HG02763 (cell line): ENCODE measurements at regions not wholly inside any gene's neighbourhood (a gene's known extent, or its start where the extent isn't known, plus 50 kb on each side); places are given as distances from the start of the nearest gene placed in this dataset.

Source experiments
- ATAC-seq: cut with Tn5 transposase; IDR thresholded peaks from one replicate; pipeline ENCODE4 v1.9.1; 2021; ENCODE audit warnings: mild to moderate bottlenecking, moderate library complexity; ENCODE audit not compliant: unreplicated experiment

GRCh38 chr9:108724122-108724521 lies 131.7 kb downstream of the ACTL7B start:
- no peak for ATAC-seq

- no peak for ATAC-seq
These were observed 133.4 kb downstream of the ACTL7B start for GRCh38 chr9:108722396-108722795.

DNA sequence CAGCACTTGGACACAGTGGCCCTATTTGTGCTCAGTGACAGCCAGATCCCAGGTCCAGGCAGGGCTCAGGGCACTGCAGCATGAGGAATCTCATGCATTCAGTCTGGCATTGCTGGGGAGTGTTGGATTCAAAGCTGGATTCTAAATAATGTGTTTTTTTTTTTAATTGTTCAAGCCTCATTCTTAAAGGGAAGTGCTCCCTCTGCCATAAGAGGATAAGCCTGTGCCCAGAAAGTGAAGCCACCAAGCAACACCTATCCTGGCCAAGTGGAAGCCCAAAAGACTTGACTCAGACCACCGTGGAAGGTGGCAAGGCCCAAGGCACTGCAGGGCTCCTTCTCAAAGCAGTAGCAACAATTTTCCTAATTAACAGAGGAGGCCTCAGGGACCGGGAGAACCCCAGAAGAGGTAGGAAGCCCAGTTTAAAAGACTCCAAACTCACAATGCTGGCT lies 135.6 kb downstream of the ACTL7B start:
- ATAC-seq, result no peak

DNA sequence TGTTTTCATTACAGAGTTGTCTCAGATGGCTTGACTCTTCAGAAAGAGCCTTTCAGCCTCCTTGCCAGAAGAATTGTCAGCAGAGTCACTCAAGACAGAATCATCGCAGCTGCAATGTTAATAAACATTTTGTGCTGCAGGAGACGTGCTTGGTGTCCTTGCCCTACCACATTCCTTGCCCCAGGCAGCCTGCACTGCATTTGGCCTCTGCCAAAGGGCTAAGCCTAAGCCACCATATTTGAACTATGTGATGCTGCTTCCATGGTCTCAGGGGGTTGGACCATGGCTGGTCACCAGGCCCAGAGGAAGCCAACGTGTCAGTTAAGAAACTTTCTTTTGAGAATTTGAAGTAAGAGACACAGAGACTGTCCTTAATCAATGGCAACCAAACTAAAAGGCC lies 145.4 kb downstream of the ACTL7B start:
- no peak for ATAC-seq

DNA sequence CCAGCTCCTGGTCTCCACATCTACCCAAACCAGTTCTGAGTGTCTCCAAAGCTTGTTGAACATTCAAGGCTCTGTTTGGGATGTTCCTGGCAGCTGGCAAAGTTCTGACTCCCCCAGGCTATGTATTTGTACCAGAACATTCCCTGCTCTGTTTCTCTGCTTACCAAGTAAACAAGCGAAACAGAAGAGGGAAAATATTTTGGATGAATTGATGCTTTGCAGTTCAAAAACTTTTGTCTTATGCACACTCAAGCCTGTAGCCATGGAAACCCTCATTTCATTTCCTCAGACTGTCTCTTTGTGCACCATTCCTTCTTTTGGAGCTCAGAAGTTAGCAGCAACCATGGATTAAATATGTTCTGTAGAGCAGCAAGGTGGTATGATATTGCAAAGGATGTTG lies 145.8 kb downstream of the ACTL7B start:
- no peak for ATAC-seq

- ATAC-seq, result no peak
These were observed 146.7 kb downstream of the ACTL7B start for GRCh38 chr9:108709126-108709525.

- ATAC-seq, result no peak
These were observed 147.3 kb downstream of the ACTL7B start for GRCh38 chr9:108708448-108708847.

DNA sequence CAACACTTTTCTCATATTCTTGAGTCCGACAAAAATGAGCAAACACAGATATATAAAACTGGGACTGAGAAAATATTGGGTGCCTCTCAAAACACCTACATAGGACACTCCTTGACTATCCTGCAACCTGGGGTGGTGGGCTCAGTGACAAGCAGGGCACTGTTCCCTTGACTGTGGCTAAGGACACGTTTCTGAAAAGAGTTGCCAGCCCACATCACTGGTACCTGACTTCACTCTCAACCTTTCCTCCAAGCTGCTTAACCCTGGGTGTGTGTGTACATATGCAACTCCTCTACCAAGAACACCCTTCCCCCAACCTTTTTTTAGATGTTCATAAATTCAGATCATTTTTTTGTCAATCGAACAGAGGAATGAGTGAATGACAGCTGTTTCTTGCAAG lies 148.7 kb downstream of the ACTL7B start:
- ATAC-seq, result no peak

DNA sequence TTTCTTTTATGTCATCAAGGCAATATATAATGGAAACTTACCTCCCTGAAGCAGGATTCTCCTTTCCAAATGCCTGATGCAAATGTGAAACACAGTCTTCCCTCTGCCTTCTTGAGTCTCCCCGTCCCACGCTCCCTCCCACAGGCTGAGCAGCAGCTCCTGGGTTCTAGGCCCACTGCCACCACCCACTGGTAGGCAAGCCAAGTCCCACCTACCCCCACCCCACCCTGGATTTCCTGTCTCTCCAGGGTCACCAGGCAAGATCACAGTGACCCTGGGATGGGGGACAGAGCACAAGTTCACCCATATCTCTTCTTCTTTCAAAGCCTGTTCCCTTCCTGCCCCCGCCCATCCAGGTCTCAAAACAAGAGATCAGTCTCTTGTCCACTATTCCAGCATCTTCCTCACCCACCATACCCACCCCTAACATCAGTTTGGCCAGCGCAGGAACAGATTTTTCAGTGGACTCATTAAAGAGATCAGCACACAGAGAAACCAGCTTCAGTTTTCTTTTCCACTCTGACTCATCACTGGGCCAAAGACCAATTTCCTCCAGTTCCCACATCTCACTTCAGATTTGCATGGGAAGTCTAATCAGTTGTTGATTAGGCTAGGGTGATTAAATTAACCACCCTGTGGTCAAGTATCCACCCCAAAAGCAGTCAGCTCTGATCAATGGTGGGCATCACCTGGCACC lies 151.5 kb downstream of the ACTL7B start:
- ATAC-seq, result no peak

DNA sequence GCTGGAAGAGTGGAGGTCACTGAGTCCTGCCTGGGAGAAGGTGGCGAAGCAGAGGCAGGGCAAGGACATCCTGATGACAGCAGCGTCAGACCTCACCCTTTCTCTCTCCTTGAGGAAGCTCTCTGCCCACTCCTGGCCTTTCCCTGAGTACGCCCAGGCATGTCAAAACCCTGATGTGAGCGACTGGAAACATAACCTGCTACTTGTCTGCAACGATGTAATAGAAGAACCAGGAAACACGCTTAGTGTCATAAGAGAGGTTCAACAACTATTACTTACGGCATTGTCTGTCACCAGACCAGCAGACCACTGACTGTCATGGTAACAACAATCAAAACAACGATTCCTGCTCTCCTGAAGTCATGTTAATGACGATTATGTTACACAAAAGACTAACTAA lies 152.4 kb downstream of the ACTL7B start:
- no peak for ATAC-seq

GRCh38 chr9:108702681-108703080 lies 153.1 kb downstream of the ACTL7B start:
- ATAC-seq, result no peak

DNA sequence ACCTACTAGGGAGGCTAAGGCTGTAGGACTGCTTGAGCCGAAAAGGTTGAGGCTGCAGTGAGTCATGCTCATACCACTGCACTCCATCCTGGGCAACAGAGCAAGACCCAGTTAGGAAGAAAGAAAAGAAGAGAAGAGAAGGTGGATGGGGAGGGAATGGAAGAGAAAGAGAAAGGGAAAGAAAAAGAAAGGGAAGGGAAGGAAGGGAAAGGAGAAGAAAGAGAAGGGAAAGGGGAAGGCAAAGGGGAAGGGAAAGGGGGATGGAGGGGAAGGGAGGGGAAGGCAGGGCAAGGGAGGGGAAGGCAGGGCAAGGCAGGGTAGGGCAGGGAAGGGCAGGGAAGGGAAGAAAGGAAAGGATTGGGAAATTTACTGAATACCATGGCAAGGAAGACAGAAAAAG lies 157.0 kb downstream of the ACTL7B start:
- ATAC-seq, result no peak

- ATAC-seq, result no peak
These were observed 157.6 kb downstream of the ACTL7B start for GRCh38 chr9:108698231-108698630.

GRCh38 chr9:108696156-108696555 lies 159.6 kb downstream of the ACTL7B start:
- ATAC-seq, result no peak

DNA sequence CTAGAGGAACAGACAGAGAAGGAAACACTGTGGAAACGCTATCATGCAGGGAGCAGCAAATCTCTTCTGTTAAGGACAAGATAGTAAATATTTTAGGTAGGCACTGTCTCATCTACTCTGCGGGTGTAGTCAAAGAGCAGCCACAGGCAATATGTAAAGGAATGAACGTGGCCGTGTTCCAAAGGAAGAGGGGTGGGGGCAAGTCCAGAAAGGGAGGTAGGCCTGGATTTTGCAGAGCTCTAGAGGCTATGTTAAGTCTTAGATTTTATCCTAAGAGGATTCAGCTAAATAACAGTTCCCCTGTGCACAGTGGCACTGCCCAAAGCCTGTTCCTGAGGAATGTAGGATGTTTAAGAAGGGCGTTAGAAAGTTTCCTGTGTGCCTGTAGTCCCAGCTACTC lies 161.6 kb downstream of the ACTL7B start:
- no peak for ATAC-seq

GRCh38 chr9:108691614-108692013 lies 164.2 kb downstream of the ACTL7B start:
- no peak for ATAC-seq

- no peak for ATAC-seq
These were observed 167.1 kb downstream of the ACTL7B start for GRCh38 chr9:108688676-108689075.

DNA sequence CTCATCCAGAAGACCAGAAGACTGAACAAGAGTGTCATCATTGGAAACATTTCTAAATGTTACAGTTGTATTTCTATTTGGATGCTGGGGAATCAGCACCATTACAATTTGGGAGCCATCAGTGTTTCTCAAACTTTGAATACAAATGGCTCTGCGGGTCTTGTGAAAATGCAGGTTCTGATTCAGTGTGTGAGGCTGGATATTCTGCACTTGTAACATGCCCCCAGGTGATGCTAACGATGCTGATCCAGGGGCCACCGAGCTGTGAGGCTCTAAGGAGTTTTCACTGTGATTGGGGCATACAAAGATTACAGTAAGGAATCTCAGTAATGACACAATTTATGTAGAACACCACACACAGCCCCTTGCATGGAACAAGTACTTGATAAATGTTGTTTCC lies 167.7 kb downstream of the ACTL7B start:
- ATAC-seq, result no peak

- no peak for ATAC-seq
These were observed 168.5 kb downstream of the ACTL7B start for GRCh38 chr9:108687006-108687987.

DNA sequence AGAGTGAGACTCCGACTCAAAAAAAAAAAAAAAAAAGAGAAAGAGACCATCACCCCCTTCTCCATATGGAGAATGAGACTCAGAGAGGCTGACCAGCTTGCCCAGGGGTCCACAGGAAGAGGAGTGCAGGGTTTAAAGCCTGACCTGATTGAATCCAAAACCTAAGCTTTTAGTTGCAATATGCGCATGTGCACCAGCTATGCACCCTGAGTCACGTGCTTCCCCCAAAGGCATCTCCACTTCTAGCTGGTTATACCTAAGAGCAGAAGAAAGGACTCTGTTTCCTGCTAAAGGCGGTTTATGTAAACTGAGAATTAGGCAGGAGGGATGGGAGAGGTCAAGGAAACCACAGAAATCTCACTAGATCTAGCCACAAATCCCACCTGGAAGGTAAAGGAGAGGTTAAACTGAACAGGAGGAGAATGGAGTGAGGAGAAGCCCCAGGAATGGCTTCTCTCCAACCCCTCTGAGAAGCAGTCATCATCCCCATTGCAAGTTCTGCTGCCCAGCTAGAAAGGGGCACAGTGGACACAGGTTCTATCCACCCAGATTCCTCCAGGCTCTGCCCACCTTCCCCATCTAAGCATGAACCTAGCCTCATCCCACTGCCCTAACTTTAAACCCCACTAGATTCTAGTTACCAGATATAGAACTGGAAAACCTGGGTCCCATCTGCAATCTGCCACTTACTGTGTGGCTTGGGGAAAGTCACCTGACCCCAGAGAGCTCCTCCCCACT lies 171.3 kb downstream of the ACTL7B start:
- no peak for ATAC-seq

- no peak for ATAC-seq
These were observed 172.5 kb downstream of the ACTL7B start for GRCh38 chr9:108683245-108683644.
